ENCODE measurements at regions not wholly inside any gene's neighbourhood (a gene's known extent, or its start where the extent isn't known, plus 50 kb on each side); places are given as distances from the start of the nearest gene placed in this dataset.

- H3K9me3 ChIP-seq (ENCODE audit: control insufficient read depth in 2 of 2, low read length in 2 of 2): no peaks in the 10 kb centered on the region
- H3K4me1 ChIP-seq (ENCODE audit: control insufficient read depth in 2 of 2, insufficient read depth in 2 of 2, low read length in 2 of 2): no peaks in the 10 kb centered on the region
- no peak overlapping the region for H3K9ac ChIP-seq (ENCODE audit: low read depth in 1 of 2, low read length in 2 of 2)
- no peaks in the 10 kb centered on the region for H3K36me3 ChIP-seq (ENCODE audit: control insufficient read depth in 2 of 2, insufficient read depth in 2 of 2, low read length in 2 of 2)
- H3K4me3 ChIP-seq (ENCODE audit: low read length in 2 of 2): no peak overlapping the region
- H3K27me3 ChIP-seq (ENCODE audit: control insufficient read depth in 2 of 2, insufficient read depth in 2 of 2, low read length in 2 of 2): no peaks in the 10 kb centered on the region
- no peak overlapping the region for H3K27ac ChIP-seq (ENCODE audit: low read depth in 2 of 2, low read length in 2 of 2)
These were observed 372.9 kb upstream of the TMEM132C start for GRCh38 chr12:127893895-127894609.

- no peaks in the 10 kb centered on the region for H3K36me3 ChIP-seq (ENCODE audit: control insufficient read depth in 2 of 2, insufficient read depth in 2 of 2, low read length in 2 of 2)
- no peaks in the 10 kb centered on the region for H3K4me1 ChIP-seq (ENCODE audit: control insufficient read depth in 2 of 2, insufficient read depth in 2 of 2, low read length in 2 of 2)
- no peak overlapping the region for H3K27ac ChIP-seq (ENCODE audit: low read depth in 2 of 2, low read length in 2 of 2)
- H3K9me3 ChIP-seq (ENCODE audit: control insufficient read depth in 2 of 2, low read length in 2 of 2): no peaks in the 10 kb centered on the region
- no peak overlapping the region for H3K4me3 ChIP-seq (ENCODE audit: low read length in 2 of 2)
- H3K27me3 ChIP-seq (ENCODE audit: control insufficient read depth in 2 of 2, insufficient read depth in 2 of 2, low read length in 2 of 2): no peaks in the 10 kb centered on the region
- no peak overlapping the region for H3K9ac ChIP-seq (ENCODE audit: low read depth in 1 of 2, low read length in 2 of 2)
These were observed 370.3 kb upstream of the TMEM132C start for GRCh38 chr12:127896661-127897060.

GRCh38 chr12:127898616-127899015, 368.4 kb upstream of the TMEM132C start:
- Histone ChIP-seq H3K9me3 (ENCODE audit: control insufficient read depth in 2 of 2, low read length in 2 of 2) (no peaks in the 10 kb centered on the region), H3K9ac (ENCODE audit: low read depth in 1 of 2, low read length in 2 of 2) (no peak overlapping the region), H3K4me1 (ENCODE audit: control insufficient read depth in 2 of 2, insufficient read depth in 2 of 2, low read length in 2 of 2) (no peaks in the 10 kb centered on the region), H3K27me3 (ENCODE audit: control insufficient read depth in 2 of 2, insufficient read depth in 2 of 2, low read length in 2 of 2) (no peaks in the 10 kb centered on the region), H3K4me3 (ENCODE audit: low read length in 2 of 2) (no peak overlapping the region), H3K27ac (ENCODE audit: low read depth in 2 of 2, low read length in 2 of 2) (no peak overlapping the region), H3K36me3 (ENCODE audit: control insufficient read depth in 2 of 2, insufficient read depth in 2 of 2, low read length in 2 of 2) (no peaks in the 10 kb centered on the region)

- no peak overlapping the region for H3K9ac ChIP-seq (ENCODE audit: low read depth in 1 of 2, low read length in 2 of 2)
- no peaks in the 10 kb centered on the region for H3K9me3 ChIP-seq (ENCODE audit: control insufficient read depth in 2 of 2, low read length in 2 of 2)
- no peak overlapping the region for H3K4me3 ChIP-seq (ENCODE audit: low read length in 2 of 2)
- H3K4me1 ChIP-seq (ENCODE audit: control insufficient read depth in 2 of 2, insufficient read depth in 2 of 2, low read length in 2 of 2): no peaks in the 10 kb centered on the region
- no peak overlapping the region for H3K27ac ChIP-seq (ENCODE audit: low read depth in 2 of 2, low read length in 2 of 2)
- no peaks in the 10 kb centered on the region for H3K36me3 ChIP-seq (ENCODE audit: control insufficient read depth in 2 of 2, insufficient read depth in 2 of 2, low read length in 2 of 2)
- H3K27me3 ChIP-seq (ENCODE audit: control insufficient read depth in 2 of 2, insufficient read depth in 2 of 2, low read length in 2 of 2): no peaks in the 10 kb centered on the region
These were observed 367.0 kb upstream of the TMEM132C start for GRCh38 chr12:127899971-127900370.

- Histone ChIP-seq H3K9ac (ENCODE audit: low read depth in 1 of 2, low read length in 2 of 2) (no peak overlapping the region), H3K4me3 (ENCODE audit: low read length in 2 of 2) (no peak overlapping the region), H3K9me3 (ENCODE audit: control insufficient read depth in 2 of 2, low read length in 2 of 2) (no peaks in the 10 kb centered on the region), H3K4me1 (ENCODE audit: control insufficient read depth in 2 of 2, insufficient read depth in 2 of 2, low read length in 2 of 2) (no peaks in the 10 kb centered on the region), H3K36me3 (ENCODE audit: control insufficient read depth in 2 of 2, insufficient read depth in 2 of 2, low read length in 2 of 2) (no peaks in the 10 kb centered on the region), H3K27ac (ENCODE audit: low read depth in 2 of 2, low read length in 2 of 2) (no peak overlapping the region), H3K27me3 (ENCODE audit: control insufficient read depth in 2 of 2, insufficient read depth in 2 of 2, low read length in 2 of 2) (no peaks in the 10 kb centered on the region)
These were observed 366.6 kb upstream of the TMEM132C start for GRCh38 chr12:127900386-127900785.

GRCh38 chr12:127903146-127903545, 363.8 kb upstream of the TMEM132C start:
- H3K4me3 ChIP-seq (ENCODE audit: low read length in 2 of 2): no peak overlapping the region
- H3K4me1 ChIP-seq (ENCODE audit: control insufficient read depth in 2 of 2, insufficient read depth in 2 of 2, low read length in 2 of 2): no peaks in the 10 kb centered on the region
- H3K9ac ChIP-seq (ENCODE audit: low read depth in 1 of 2, low read length in 2 of 2): no peak overlapping the region
- H3K36me3 ChIP-seq (ENCODE audit: control insufficient read depth in 2 of 2, insufficient read depth in 2 of 2, low read length in 2 of 2): no peaks in the 10 kb centered on the region
- no peak overlapping the region for H3K27ac ChIP-seq (ENCODE audit: low read depth in 2 of 2, low read length in 2 of 2)
- no peaks in the 10 kb centered on the region for H3K27me3 ChIP-seq (ENCODE audit: control insufficient read depth in 2 of 2, insufficient read depth in 2 of 2, low read length in 2 of 2)
- no peaks in the 10 kb centered on the region for H3K9me3 ChIP-seq (ENCODE audit: control insufficient read depth in 2 of 2, low read length in 2 of 2)

GRCh38 chr12:127909041-127909440, 357.9 kb upstream of the TMEM132C start:
- H3K9ac ChIP-seq (ENCODE audit: low read depth in 1 of 2, low read length in 2 of 2): no peak overlapping the region
- no peaks in the 10 kb centered on the region for H3K4me1 ChIP-seq (ENCODE audit: control insufficient read depth in 2 of 2, insufficient read depth in 2 of 2, low read length in 2 of 2)
- H3K36me3 ChIP-seq (ENCODE audit: control insufficient read depth in 2 of 2, insufficient read depth in 2 of 2, low read length in 2 of 2): no peaks in the 10 kb centered on the region
- H3K27ac ChIP-seq (ENCODE audit: low read depth in 2 of 2, low read length in 2 of 2): no peak overlapping the region
- H3K27me3 ChIP-seq (ENCODE audit: control insufficient read depth in 2 of 2, insufficient read depth in 2 of 2, low read length in 2 of 2): no peaks in the 10 kb centered on the region
- H3K9me3 ChIP-seq (ENCODE audit: control insufficient read depth in 2 of 2, low read length in 2 of 2): no peaks in the 10 kb centered on the region
- no peak overlapping the region for H3K4me3 ChIP-seq (ENCODE audit: low read length in 2 of 2)

- H3K36me3 ChIP-seq (ENCODE audit: control insufficient read depth in 2 of 2, insufficient read depth in 2 of 2, low read length in 2 of 2): no peaks in the 10 kb centered on the region
- H3K27ac ChIP-seq (ENCODE audit: low read depth in 2 of 2, low read length in 2 of 2): no peak overlapping the region
- H3K9me3 ChIP-seq (ENCODE audit: control insufficient read depth in 2 of 2, low read length in 2 of 2): no peaks in the 10 kb centered on the region
- no peaks in the 10 kb centered on the region for H3K4me1 ChIP-seq (ENCODE audit: control insufficient read depth in 2 of 2, insufficient read depth in 2 of 2, low read length in 2 of 2)
- no peaks in the 10 kb centered on the region for H3K27me3 ChIP-seq (ENCODE audit: control insufficient read depth in 2 of 2, insufficient read depth in 2 of 2, low read length in 2 of 2)
- H3K4me3 ChIP-seq (ENCODE audit: low read length in 2 of 2): no peak overlapping the region
- H3K9ac ChIP-seq (ENCODE audit: low read depth in 1 of 2, low read length in 2 of 2): no peak overlapping the region
These were observed 355.7 kb upstream of the TMEM132C start for GRCh38 chr12:127911291-127911690.

GRCh38 chr12:127912035-127912665, 354.8 kb upstream of the TMEM132C start:
- no peaks in the 10 kb centered on the region for H3K36me3 ChIP-seq (ENCODE audit: control insufficient read depth in 2 of 2, insufficient read depth in 2 of 2, low read length in 2 of 2)
- no peak overlapping the region for H3K9ac ChIP-seq (ENCODE audit: low read depth in 1 of 2, low read length in 2 of 2)
- no peak overlapping the region for H3K4me3 ChIP-seq (ENCODE audit: low read length in 2 of 2)
- H3K27me3 ChIP-seq (ENCODE audit: control insufficient read depth in 2 of 2, insufficient read depth in 2 of 2, low read length in 2 of 2): no peaks in the 10 kb centered on the region
- no peaks in the 10 kb centered on the region for H3K9me3 ChIP-seq (ENCODE audit: control insufficient read depth in 2 of 2, low read length in 2 of 2)
- H3K4me1 ChIP-seq (ENCODE audit: control insufficient read depth in 2 of 2, insufficient read depth in 2 of 2, low read length in 2 of 2): no peaks in the 10 kb centered on the region
- no peak overlapping the region for H3K27ac ChIP-seq (ENCODE audit: low read depth in 2 of 2, low read length in 2 of 2)

GRCh38 chr12:127923501-127923900, 343.5 kb upstream of the TMEM132C start:
- Histone ChIP-seq H3K27me3 (ENCODE audit: control insufficient read depth in 2 of 2, insufficient read depth in 2 of 2, low read length in 2 of 2) (no peaks in the 10 kb centered on the region), H3K36me3 (ENCODE audit: control insufficient read depth in 2 of 2, insufficient read depth in 2 of 2, low read length in 2 of 2) (no peaks in the 10 kb centered on the region), H3K4me3 (ENCODE audit: low read length in 2 of 2) (no peak overlapping the region), H3K9me3 (ENCODE audit: control insufficient read depth in 2 of 2, low read length in 2 of 2) (no peaks in the 10 kb centered on the region), H3K4me1 (ENCODE audit: control insufficient read depth in 2 of 2, insufficient read depth in 2 of 2, low read length in 2 of 2) (peaks cover 0 to 5% of the 10 kb centered on the region in 2 donors), H3K27ac (ENCODE audit: low read depth in 2 of 2, low read length in 2 of 2) (no peak overlapping the region), H3K9ac (ENCODE audit: low read depth in 1 of 2, low read length in 2 of 2) (no peak overlapping the region)
